GM20000 (cell line): ENCODE measurements at regions not wholly inside any gene's neighbourhood (a gene's known extent, or its start where the extent isn't known, plus 50 kb on each side); places are given as distances from the start of the nearest gene placed in this dataset.
"Not testable (repeated sequence)": the region's sequence is repeated elsewhere in the genome, so short reads cannot be mapped to it uniquely, and the experiment has no call there.

Experiments
- DNase-seq: peaks from one replicate; pipeline ENCODE4 v3.0.0; 2012; ENCODE audit warnings: low spot score
- CTCF ChIP-seq: IDR thresholded peaks from 2 replicates; pipeline ENCODE4 v1.5.1; 2012; ENCODE audit warnings: mild to moderate bottlenecking, control low read depth; ENCODE audit errors: extremely low read depth, missing control alignments

- TF ChIP-seq CTCF = no peak
- DNase-seq = no peak
Measured at GRCh38 chr11:90446207-90446606, 223.4 kb upstream of the CHORDC1 start.

- DNase-seq = no peak
- TF ChIP-seq CTCF = no peak
Measured at GRCh38 chr11:90438069-90438468, 215.2 kb upstream of the CHORDC1 start.

- no peak for DNase-seq
- TF ChIP-seq CTCF = no peak
Measured at GRCh38 chr11:90434858-90435257, 212.0 kb upstream of the CHORDC1 start.

- no peak for TF ChIP-seq CTCF
Measured at GRCh38 chr11:90428836-90429235, 206.0 kb upstream of the CHORDC1 start.

GRCh38 chr11:90426442-90426841 lies 203.6 kb upstream of the CHORDC1 start:
- TF ChIP-seq CTCF = no peak
- DNase-seq = no peak

More at GRCh38 chr11:90428836-90429235, 206.0 kb upstream of the CHORDC1 start:
- DNase-seq = no peak

- no peak for TF ChIP-seq CTCF
- DNase-seq = no peak
Measured at GRCh38 chr11:90423378-90423777, 200.5 kb upstream of the CHORDC1 start.

GRCh38 chr11:90422787-90423186 lies 199.9 kb upstream of the CHORDC1 start:
- not testable (repeated sequence) for DNase-seq

- no peak for DNase-seq
- TF ChIP-seq CTCF = no peak
Measured at GRCh38 chr11:90414221-90414620, 191.4 kb upstream of the CHORDC1 start.
